DOHH2 (cell line): ENCODE measurements at regions not wholly inside any gene's neighbourhood (a gene's known extent, or its start where the extent isn't known, plus 50 kb on each side); places are given as distances from the start of the nearest gene placed in this dataset.

Experiments
- H3F3A ChIP-seq: fragments of 200-600 bp; sonication (generic), shearing (Covaris generic); 2 replicates; pipeline ENCODE4 v1.6.0; 2016; ENCODE audit warnings: antibody characterized with exemption, mild to moderate bottlenecking; ENCODE audit not compliant: control insufficient read depth, insufficient read depth
- H3K27ac ChIP-seq: fragments of 200-600 bp; sonication (generic); 2 replicates; pipeline ENCODE4 v1.5.1; 2014; ENCODE audit warnings: low read depth, mild to moderate bottlenecking, low read length, moderate library complexity
- H3K27me3 ChIP-seq: fragments of 200-600 bp; sonication (generic); 2 replicates; pipeline ENCODE4 v1.6.1; 2014; ENCODE audit warnings: mild to moderate bottlenecking, low read length, mixed read lengths; ENCODE audit not compliant: control insufficient read depth
- H3K36me3 ChIP-seq: fragments of 200-600 bp; sonication (generic); 2 replicates; pipeline ENCODE4 v1.6.1; 2014; ENCODE audit warnings: mild to moderate bottlenecking, low read length, moderate library complexity, mixed read lengths; ENCODE audit not compliant: control insufficient read depth
- H3K4me1 ChIP-seq: fragments of 200-600 bp; sonication (generic); 2 replicates; pipeline ENCODE4 v1.6.1; 2014; ENCODE audit warnings: mild to moderate bottlenecking, low read length, mixed read lengths; ENCODE audit not compliant: control insufficient read depth
- H3K4me2 ChIP-seq: fragments of 200-600 bp; sonication (generic); 2 replicates; pipeline ENCODE4 v1.6.0; 2014; ENCODE audit warnings: mild to moderate bottlenecking, low read length, moderate library complexity
- H3K4me3 ChIP-seq: fragments of 200-600 bp; sonication (generic); 2 replicates; pipeline ENCODE4 v1.5.1; 2014; ENCODE audit warnings: mild to moderate bottlenecking, low read length, mixed read lengths
- H3K79me2 ChIP-seq: fragments of 200-600 bp; sonication (generic); 2 replicates; pipeline ENCODE4 v1.6.1; 2014; ENCODE audit warnings: mild to moderate bottlenecking, low read length, mixed read lengths; ENCODE audit not compliant: control insufficient read depth
- H3K9me2 ChIP-seq: fragments of 200-600 bp; sonication (generic); replicated peaks from 2 replicates; pipeline ENCODE4 v1.6.1; 2014; ENCODE audit warnings: mild to moderate bottlenecking, low read length, mixed read lengths; ENCODE audit not compliant: control insufficient read depth
- H3K9me3 ChIP-seq: fragments of 200-600 bp; sonication (generic); 2 replicates; pipeline ENCODE4 v1.6.1; 2014; ENCODE audit warnings: antibody characterized with exemption, low read length, mixed read lengths; ENCODE audit not compliant: control insufficient read depth, insufficient read depth
- H4K20me1 ChIP-seq: fragments of 200-600 bp; sonication (generic); 2 replicates; pipeline ENCODE4 v1.6.0; 2014; ENCODE audit warnings: low read depth, mild to moderate bottlenecking, antibody characterized with exemption, low read length, moderate library complexity; ENCODE audit not compliant: control insufficient read depth, insufficient read depth
- CTCF ChIP-seq: fragments of 200-600 bp; sonication (generic); IDR thresholded peaks from one replicate; pipeline ENCODE4 v1.5.1; 2014; ENCODE audit warnings: antibody characterized with exemption, mild to moderate bottlenecking, low read depth, low read length; ENCODE audit not compliant: poor library complexity, severe bottlenecking
- EZH2phosphoT487 ChIP-seq: fragments of 200-600 bp; sonication (generic); IDR thresholded peaks from 2 replicates; pipeline ENCODE4 v1.6.1; 2017; ENCODE audit warnings: borderline replicate concordance, mild to moderate bottlenecking, antibody characterized with exemption, low read length, moderate library complexity, mixed read lengths

- Histone ChIP-seq H3K4me3 (no peak overlapping the region), H3K9me3 (no peaks in the 10 kb centered on the region), H3K79me2 (no peaks in the 10 kb centered on the region), H3K27ac (no peak overlapping the region), H3K27me3 (no peaks in the 10 kb centered on the region), H3F3A (no peaks in the 10 kb centered on the region), H3K36me3 (no peaks in the 10 kb centered on the region), H4K20me1 (no peaks in the 10 kb centered on the region), H3K4me1 (no peaks in the 10 kb centered on the region), H3K9me2 (no peaks in the 10 kb centered on the region), H3K4me2 (no peak overlapping the region)
- no peak for TF ChIP-seq EZH2phosphoT487
- TF ChIP-seq CTCF = no peak
Observed at GRCh38 chr7:124275411-124275810, 242.5 kb upstream of the TMEM229A start.

- Histone ChIP-seq H3K4me3 (no peak overlapping the region), H3K27ac (no peak overlapping the region), H3K27me3 (no peaks in the 10 kb centered on the region), H3K9me3 (no peaks in the 10 kb centered on the region), H3K9me2 (no peaks in the 10 kb centered on the region), H3K4me2 (no peak overlapping the region), H3K36me3 (no peaks in the 10 kb centered on the region), H3K79me2 (no peaks in the 10 kb centered on the region), H4K20me1 (no peaks in the 10 kb centered on the region), H3K4me1 (no peaks in the 10 kb centered on the region), H3F3A (no peaks in the 10 kb centered on the region)
- TF ChIP-seq EZH2phosphoT487 (no peak), CTCF (no peak)
Observed at GRCh38 chr7:124269774-124270173, 236.9 kb upstream of the TMEM229A start.

GRCh38 chr7:124267154-124267553, 234.3 kb upstream of the TMEM229A start:
- Histone ChIP-seq H3K9me2 (no peaks in the 10 kb centered on the region), H3K36me3 (no peaks in the 10 kb centered on the region), H3K27ac (no peak overlapping the region), H3F3A (no peaks in the 10 kb centered on the region), H3K4me3 (no peak overlapping the region), H3K4me2 (no peak overlapping the region), H3K9me3 (no peaks in the 10 kb centered on the region), H3K79me2 (no peaks in the 10 kb centered on the region), H4K20me1 (no peaks in the 10 kb centered on the region), H3K4me1 (no peaks in the 10 kb centered on the region), H3K27me3 (no peaks in the 10 kb centered on the region)
- no peak for TF ChIP-seq CTCF
